CD4-positive, alpha-beta memory T cell (primary cell): ENCODE measurements at regions not wholly inside any gene's neighbourhood (a gene's known extent, or its start where the extent isn't known, plus 50 kb on each side); places are given as distances from the start of the nearest gene placed in this dataset.

ENCODE experiments used
- CTCF ChIA-PET: fragments of 350-600 bp; sonication (Branson Sonifier 250); formaldehyde crosslinking; loops from one replicate; lab custom pipeline; 2021; ENCODE audit warnings: inconsistent platforms; ENCODE audit not compliant: partially characterized antibody; lab: Charles Lee
- POLR2A ChIA-PET: fragments of 350-600 bp; sonication (Branson Sonifier 250); formaldehyde crosslinking; loops from one replicate; lab custom pipeline; 2021; ENCODE audit not compliant: partially characterized antibody; lab: Charles Lee
- DNase-seq, 5 donors: peaks; one replicate each; pipeline versions ENCODE4 v3.0.0 to v3.0.0-alpha.2; 2020 to 2022; ENCODE audit warnings: mixed read lengths in 1 of 5
- H3K27ac ChIP-seq: one replicate; pipeline ENCODE4 v1.7.0; 2013; ENCODE audit warnings: low read depth, low read length
- H3K27me3 ChIP-seq: 2 replicates; pipeline ENCODE4 v1.7.0; 2013; ENCODE audit warnings: mild to moderate bottlenecking, low read length, moderate library complexity; ENCODE audit not compliant: insufficient read depth
- H3K36me3 ChIP-seq: 2 replicates; pipeline ENCODE4 v1.7.0; 2013; ENCODE audit warnings: mild to moderate bottlenecking, low read length, moderate library complexity; ENCODE audit not compliant: insufficient read depth
- H3K4me1 ChIP-seq: 2 replicates; pipeline ENCODE4 v1.7.0; 2013; ENCODE audit warnings: mild to moderate bottlenecking, low read length, moderate library complexity; ENCODE audit not compliant: insufficient read depth
- H3K4me3 ChIP-seq, 2 donors: one replicate each; pipeline ENCODE4 v1.7.0; 2013; ENCODE audit warnings: low read length in 2 of 2, mild to moderate bottlenecking in 1 of 2
- H3K9me3 ChIP-seq, 2 donors: one replicate each; pipeline ENCODE4 v1.7.0; 2013; ENCODE audit warnings: low read length in 2 of 2, control low read depth in 1 of 2; ENCODE audit not compliant: control insufficient read depth in 1 of 2
- H3K27ac Mint-ChIP-seq, 7 donors: one replicate each; pipeline ENCODE4 v1.8.0; 2020 to 2021; ENCODE audit warnings: mixed read lengths in 7 of 7, mild to moderate bottlenecking in 6 of 7, inconsistent platforms in 3 of 7, moderate library complexity in 3 of 7
- H3K27me3 Mint-ChIP-seq, 2 donors: one replicate each; pipeline ENCODE4 v1.8.0; 2020 to 2021; ENCODE audit warnings: mixed read lengths in 2 of 2
- H3K36me3 Mint-ChIP-seq, 2 donors: one replicate each; pipeline ENCODE4 v1.8.0; 2020 to 2021; ENCODE audit warnings: mixed read lengths in 2 of 2, inconsistent platforms in 1 of 2, mild to moderate bottlenecking in 1 of 2
- H3K4me1 Mint-ChIP-seq, 4 donors: one replicate each; pipeline ENCODE4 v1.8.0; 2020 to 2021; ENCODE audit warnings: mixed read lengths in 4 of 4, mild to moderate bottlenecking in 1 of 4
- H3K4me3 Mint-ChIP-seq, 8 donors: one replicate each; pipeline ENCODE4 v1.8.0; 2020 to 2021; ENCODE audit warnings: mixed read lengths in 8 of 8, mild to moderate bottlenecking in 7 of 8, moderate library complexity in 6 of 8, inconsistent platforms in 3 of 8
- H3K9me3 Mint-ChIP-seq, 8 donors: one replicate each; pipeline ENCODE4 v1.8.0; 2020 to 2021; ENCODE audit warnings: mixed read lengths in 8 of 8, mild to moderate bottlenecking in 5 of 8, inconsistent platforms in 3 of 8, moderate library complexity in 1 of 8
- intact Hi-C: fragments of 100-400 bp; cut with micrococcal nuclease; formaldehyde crosslinking; loops from one replicate; pipeline ENCODE4 v1.15.1; 2023

DNA sequence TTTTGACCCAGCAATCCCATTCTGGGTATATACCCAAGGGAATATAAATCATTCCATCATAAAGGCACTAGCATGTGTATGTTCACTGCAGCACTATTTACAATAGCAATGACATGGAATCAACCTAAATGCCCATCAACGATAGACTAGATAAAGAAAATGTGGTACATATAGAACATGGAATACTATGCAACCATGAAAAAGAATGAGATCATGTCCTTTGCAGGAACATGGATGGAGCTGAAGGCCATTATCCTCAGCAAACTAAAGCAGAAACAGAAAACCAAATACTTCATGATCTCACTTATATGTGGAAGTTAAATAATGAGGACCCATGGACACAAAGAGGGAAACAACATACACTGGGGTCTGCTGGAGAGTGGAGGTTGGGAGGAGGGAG, 58.0 kb upstream of the STARD3NL start:
- H3K9me3 Mint-ChIP-seq, result peaks cover 0 to 6% (median 3%) of the 10 kb centered on the region in 8 donors
- no peaks in the 10 kb centered on the region for H3K9me3 ChIP-seq
- peaks cover 12 to 26% of the 10 kb centered on the region in 2 donors for H3K27me3 Mint-ChIP-seq
- intact Hi-C loops, result no loop called here
- peak overlapping the region in 2 of 7 donors; percentile 9 to 46 for H3K27ac Mint-ChIP-seq
- POLR2A ChIA-PET, result no interaction called here
- H3K27ac ChIP-seq, result no peak overlapping the region
- H3K4me1 Mint-ChIP-seq, result no peaks in the 10 kb centered on the region
- no peaks in the 10 kb centered on the region for H3K4me1 ChIP-seq
- CTCF ChIA-PET, result interaction anchor here (1.1 to 1.3 kb wide), 2 partner anchors 11 to 255 kb away, joined by 3 to 5 read pairs; no protein-coding TSS in a partner anchor
- no peaks in the 10 kb centered on the region for H3K36me3 ChIP-seq
- H3K27me3 ChIP-seq, result peaks cover 13% of the 10 kb centered on the region
- no peak overlapping the region for H3K4me3 Mint-ChIP-seq
- DNase-seq, result no peak
- H3K4me3 ChIP-seq, result no peak overlapping the region
- no peaks in the 10 kb centered on the region for H3K36me3 Mint-ChIP-seq

DNA sequence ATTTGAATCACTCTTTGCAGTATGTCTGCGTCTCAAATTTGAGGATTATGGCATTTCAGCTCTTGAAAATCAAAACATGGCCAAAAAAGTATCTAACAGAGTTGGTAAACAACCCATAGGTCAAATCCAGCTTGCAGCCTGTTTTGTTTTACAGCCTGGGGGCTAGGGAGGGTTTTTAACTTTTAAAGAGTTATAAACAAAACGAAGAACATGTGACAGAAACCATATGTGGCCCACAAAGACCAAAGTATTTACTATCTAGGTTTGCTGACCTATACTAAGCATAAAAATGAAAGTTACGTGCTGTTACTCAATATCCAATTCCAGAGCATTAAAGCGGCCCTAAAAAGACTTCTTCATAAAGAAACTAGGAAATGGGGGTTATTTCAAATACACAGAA, 55.5 kb upstream of the STARD3NL start:
- POLR2A ChIA-PET, result no interaction called here
- Histone ChIP-seq H3K4me3 (no peak overlapping the region), H3K36me3 (no peaks in the 10 kb centered on the region), H3K27ac (no peak overlapping the region), H3K27me3 (peaks cover 2% of the 10 kb centered on the region), H3K9me3 (no peaks in the 10 kb centered on the region), H3K4me1 (no peaks in the 10 kb centered on the region)
- DNase-seq, result no peak
- Mint-ChIP-seq H3K4me3 (no peak overlapping the region), H3K36me3 (no peaks in the 10 kb centered on the region), H3K27ac (no peak overlapping the region), H3K27me3 (peaks cover 5 to 19% of the 10 kb centered on the region in 2 donors), H3K4me1 (no peaks in the 10 kb centered on the region), H3K9me3 (peaks cover 0 to 6% (median 3%) of the 10 kb centered on the region in 8 donors)
- CTCF ChIA-PET, result no interaction called here
- intact Hi-C loops, result no loop called here

DNA sequence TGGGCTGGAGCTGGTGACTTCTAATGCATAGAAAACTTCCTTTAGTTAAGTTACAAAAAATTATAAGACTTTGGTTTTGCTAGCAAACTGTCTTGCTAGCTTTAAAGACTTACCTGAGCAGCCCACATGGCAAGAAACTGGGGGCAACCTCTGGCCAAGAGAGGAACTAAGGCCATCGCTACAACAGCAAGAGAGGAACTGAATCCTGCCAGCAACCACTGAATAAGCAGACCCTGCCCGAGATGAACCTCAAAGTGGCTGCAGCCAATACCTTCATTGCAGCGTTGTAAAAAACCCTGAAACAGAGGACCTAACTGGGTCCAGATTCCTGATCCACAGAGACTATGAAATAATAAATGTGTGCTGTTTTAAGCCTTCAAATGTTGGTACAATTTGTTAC, 54.6 kb upstream of the STARD3NL start:
- Histone ChIP-seq H3K9me3 (no peaks in the 10 kb centered on the region), H3K4me1 (no peaks in the 10 kb centered on the region), H3K27ac (no peak overlapping the region), H3K27me3 (no peaks in the 10 kb centered on the region), H3K36me3 (no peaks in the 10 kb centered on the region), H3K4me3 (no peak overlapping the region)
- H3K27me3 Mint-ChIP-seq, result peaks cover 2 to 22% of the 10 kb centered on the region in 2 donors
- H3K36me3 Mint-ChIP-seq, result no peaks in the 10 kb centered on the region
- no peaks in the 10 kb centered on the region for H3K4me1 Mint-ChIP-seq
- H3K27ac Mint-ChIP-seq, result no peak overlapping the region
- CTCF ChIA-PET, result no interaction called here
- H3K4me3 Mint-ChIP-seq, result no peak overlapping the region
- peaks cover 0 to 6% (median 3%) of the 10 kb centered on the region in 8 donors for H3K9me3 Mint-ChIP-seq
- no peak for DNase-seq
- intact Hi-C loops, result no loop called here
- POLR2A ChIA-PET, result no interaction called here

DNA sequence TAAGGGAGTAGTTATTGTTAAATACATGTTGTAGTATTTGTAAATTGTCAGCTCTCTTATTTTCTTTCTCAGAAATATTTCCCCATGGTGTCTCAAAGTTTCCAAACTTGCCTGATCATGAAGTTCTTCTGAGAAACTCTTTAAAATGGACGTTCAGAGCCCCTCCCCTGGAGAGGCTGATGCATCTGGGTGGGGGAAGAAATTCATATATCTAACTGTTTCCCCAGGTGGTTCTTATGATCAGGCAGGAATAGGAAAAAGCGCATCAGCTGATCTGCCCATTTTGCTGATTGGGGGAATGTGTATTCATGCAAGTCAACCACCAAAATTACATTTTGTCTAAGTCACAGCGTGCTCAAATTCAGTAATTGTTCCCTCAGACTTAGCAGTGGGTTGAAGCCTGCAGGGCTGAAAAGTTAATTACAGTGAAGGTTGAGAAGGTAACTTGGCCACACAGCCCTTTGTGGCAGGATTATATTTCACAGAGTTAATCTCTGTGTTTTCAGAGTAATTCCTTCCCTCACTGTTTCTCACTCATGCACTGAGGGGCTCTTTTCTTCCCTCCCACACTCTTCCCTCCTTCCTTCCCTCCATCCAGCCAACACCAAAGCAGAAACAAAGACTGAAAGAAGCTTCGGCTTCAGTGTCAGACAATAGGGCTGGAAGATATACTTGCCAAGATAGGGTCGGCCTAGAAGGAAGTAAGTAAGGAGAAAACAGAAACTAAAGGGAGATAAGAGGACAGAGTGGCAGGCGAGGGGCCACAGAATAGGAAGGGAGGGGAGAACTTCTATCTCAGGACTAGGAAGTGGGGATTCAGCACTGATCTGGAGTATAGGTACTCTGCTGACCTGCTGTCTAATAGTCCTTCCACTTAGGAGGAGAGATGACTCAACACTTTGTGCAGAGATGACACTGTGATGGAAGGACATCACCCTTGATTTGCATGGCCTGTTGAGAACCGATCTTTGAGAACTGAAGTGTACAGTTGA, 50.5 kb upstream of the STARD3NL start:
- H3K36me3 ChIP-seq, result no peaks in the 10 kb centered on the region
- peaks cover 4% of the 10 kb centered on the region for H3K27me3 ChIP-seq
- Mint-ChIP-seq H3K27ac (no peak overlapping the region), H3K4me3 (no peak overlapping the region), H3K36me3 (no peaks in the 10 kb centered on the region), H3K27me3 (peaks cover 13 to 30% of the 10 kb centered on the region in 2 donors), H3K9me3 (peaks cover 0 to under 1% (median 0%) of the 10 kb centered on the region in 8 donors), H3K4me1 (no peaks in the 10 kb centered on the region)
- H3K9me3 ChIP-seq, result no peaks in the 10 kb centered on the region
- ChIA-PET POLR2A (no interaction called here), CTCF (interaction anchor here (0.6 to 1.3 kb wide), 3 partner anchors 18 to 242 kb away, joined by 3 to 4 read pairs (median 3); no protein-coding TSS in a partner anchor)
- no peak overlapping the region for H3K4me3 ChIP-seq
- no peak for DNase-seq
- no peak overlapping the region for H3K27ac ChIP-seq
- intact Hi-C loops, result no loop called here
- H3K4me1 ChIP-seq, result no peaks in the 10 kb centered on the region
